ENCODE measurements at regions not wholly inside any gene's neighbourhood (a gene's known extent, or its start where the extent isn't known, plus 50 kb on each side); places are given as distances from the start of the nearest gene placed in this dataset.
A peak's percentile ranks its signal among the peaks of the same experiment; 100 is the strongest.
"Not testable (repeated sequence)": the region's sequence is repeated elsewhere in the genome, so short reads cannot be mapped to it uniquely, and the experiment has no call there.

GRCh38 chr11:69887330-69887729, 68.1 kb upstream of the FGF3 start:
- no peak for DNase-seq (ENCODE audit: low spot score)

- no peak for DNase-seq (ENCODE audit: low spot score)
Measured at GRCh38 chr11:69887841-69888427, 68.7 kb upstream of the FGF3 start.

GRCh38 chr11:69888483-69889181, 69.4 kb upstream of the FGF3 start:
- DNase-seq (ENCODE audit: low spot score): peak; percentile 99

- DNase-seq (ENCODE audit: low spot score): no peak
Measured at GRCh38 chr11:69889400-69890318, 70.4 kb upstream of the FGF3 start.

- DNase-seq (ENCODE audit: low spot score): no peak
Measured at GRCh38 chr11:69890476-69890875, 71.3 kb upstream of the FGF3 start.

GRCh38 chr11:69891421-69892236, 72.4 kb upstream of the FGF3 start:
- DNase-seq (ENCODE audit: low spot score): peak; percentile 80

GRCh38 chr11:69892237-69892985, 73.2 kb upstream of the FGF3 start:
- peak; percentile 95 for DNase-seq (ENCODE audit: low spot score)

- no peak for DNase-seq (ENCODE audit: low spot score)
Measured at GRCh38 chr11:69892986-69893555, 73.9 kb upstream of the FGF3 start.

GRCh38 chr11:69893631-69894030, 74.4 kb upstream of the FGF3 start:
- DNase-seq (ENCODE audit: low spot score): no peak

GRCh38 chr11:69894181-69894611, 75.0 kb upstream of the FGF3 start:
- DNase-seq (ENCODE audit: low spot score): no peak

- no peak for DNase-seq (ENCODE audit: low spot score)
Measured at GRCh38 chr11:69894648-69895047, 75.4 kb upstream of the FGF3 start.

- no peak for DNase-seq (ENCODE audit: low spot score)
Measured at GRCh38 chr11:69896250-69896649, 77.0 kb upstream of the FGF3 start.

- no peak for DNase-seq (ENCODE audit: low spot score)
Measured at GRCh38 chr11:69898123-69898522, 78.9 kb upstream of the FGF3 start.

- peak; percentile 58 for DNase-seq (ENCODE audit: low spot score)
Measured at GRCh38 chr11:69899957-69900821, 81.0 kb upstream of the FGF3 start.

- DNase-seq (ENCODE audit: low spot score): not testable (repeated sequence)
Measured at GRCh38 chr11:69900822-69901302, 81.6 kb upstream of the FGF3 start.

- DNase-seq (ENCODE audit: low spot score): no peak
Measured at GRCh38 chr11:69902337-69902736, 83.1 kb upstream of the FGF3 start.

- DNase-seq (ENCODE audit: low spot score): no peak
Measured at GRCh38 chr11:69903211-69903610, 84.0 kb upstream of the FGF3 start.

GRCh38 chr11:69904161-69904973, 85.2 kb upstream of the FGF3 start:
- DNase-seq (ENCODE audit: low spot score): no peak
